Heart right ventricle (tissue), 16 donors: ENCODE measurements at regions not wholly inside any gene's neighbourhood (a gene's known extent, or its start where the extent isn't known, plus 50 kb on each side); places are given as distances from the start of the nearest gene placed in this dataset.
A peak's percentile ranks its signal among the peaks of the same experiment; 100 is the strongest.

Source experiments
- ATAC-seq, 8 donors: fragments of 200-7000 bp; cut with Tn5 transposase; one replicate each; pipeline ENCODE4 v1.9.1; 2020; ENCODE audit warnings: mild to moderate bottlenecking in 8 of 8, moderate library complexity in 8 of 8, moderate number of reproducible peaks in 1 of 8
- DNase-seq, 2 donors: peaks; one replicate each; pipeline ENCODE4 v3.0.0-alpha.2; 2020
- H3K27ac ChIP-seq, 10 donors: fragments of 200-600 bp; sonication (generic) in 2 of 10; one replicate each; pipeline versions ENCODE4 v1.5.0 to v1.8.0; 2020 to 2022; ENCODE audit warnings: mild to moderate bottlenecking in 3 of 10
- H3K27me3 ChIP-seq, 7 donors: fragments of 200-600 bp; one replicate each; pipeline ENCODE4 v1.8.0; 2021 to 2022; ENCODE audit warnings: mild to moderate bottlenecking in 2 of 7
- H3K36me3 ChIP-seq, 9 donors: fragments of 200-600 bp; sonication (generic) in 1 of 9; one replicate each; pipeline versions ENCODE4 v1.5.0 to v1.8.0; 2020 to 2022; ENCODE audit warnings: mild to moderate bottlenecking in 2 of 9
- H3K4me1 ChIP-seq, 9 donors: fragments of 200-600 bp; sonication (generic) in 1 of 9; one replicate each; pipeline versions ENCODE4 v1.5.0 to v1.8.0; 2020 to 2022; ENCODE audit warnings: mild to moderate bottlenecking in 4 of 9
- H3K4me3 ChIP-seq, 10 donors: fragments of 200-600 bp; sonication (generic) in 2 of 10; one replicate each; pipeline versions ENCODE4 v1.5.0 to v1.8.0; 2020 to 2022; ENCODE audit warnings: mild to moderate bottlenecking in 7 of 10, moderate library complexity in 2 of 10
- H3K9me3 ChIP-seq, 11 donors: fragments of 200-600 bp in 10 of 11; sonication (generic) in 2 of 11; one replicate each; pipeline versions ENCODE4 v1.5.0 to v1.8.0; 2013 to 2022; ENCODE audit warnings: mild to moderate bottlenecking in 2 of 11, control low read depth in 1 of 11, moderate library complexity in 1 of 11
- CTCF ChIP-seq, 9 donors: fragments of 200-600 bp; sonication (generic) in 2 of 9; IDR thresholded peaks; one replicate each; pipeline versions ENCODE4 v1.5.0 to v1.8.0; 2021 to 2022; ENCODE audit warnings: antibody characterized with exemption in 9 of 9, mild to moderate bottlenecking in 5 of 9, moderate library complexity in 1 of 9
- WGBS, 2 donors: extraction: QIAGEN DNeasy Blood & Tissue Kit; methylation state at CpG; one replicate each; pipeline ENCODE4 v1.1.7; 2013; ENCODE audit warnings: inconsistent platforms in 1 of 2; 5-methylcytosine and 5-hydroxymethylcytosine counted together
- intact Hi-C, 10 donors: fragments of 100-400 bp; cut with DNase I; formaldehyde crosslinking; loops; one replicate each; pipeline versions ENCODE4 v1.11.1 to v1.14.2; 2022
- donor health status: Arrhythmogenic right ventricular cardiomyopathy.
- donor health status: ischemic (EF 13 %, LVEDD 7.1; RV severe dilation, severe dysfunction).
- donor health status: healthy with polysubstance abuse.
- donor health status: DM: no; HTN: yes; CAD: no.
- donor health status: DM: no; HTN: no; CAD: no.
- donor health status: ischemic (EF 25% LVEDD 6.9; RV normal size, moderate dysfunction).
- donor health status: ischemic (EF 25% LVEDD 5.7; RV mildly dilated, moderate dysfunction).
- donor health status: healthy.
- donor health status: DM: yes; HTN: yes; CAD: no.
- donor health status: Ischemic cardiomyopathy.
- donor health status: ischemic (EF 35%, LVEDD 5.7; RV mildly dilated, moderate dysfunction).
- donor health status: nonischemic (EF 11% LVEDD 7.7; RV severe dilation, severe dysfunction).
- donor health status: DM: yes; HTN: yes; CAD: no.
- donor health status: PGD.
- donor health status: ischemic (EF 29% LVEDD 5.4; RV normal size, mild dysfunction).
- donor health status: nonischemic (EF 23%, LVEDD 6.1; RV moderate dilation, normal function).

GRCh38 chr13:37427843-37428494 is 170.6 kb downstream of the POSTN start:
- DNase-seq (peak in 1 of 2 donors; percentile 10), ATAC-seq (peak in 7 of 8 donors; percentile 66 to 86 (median 80))
- Histone ChIP-seq H3K9me3 (peaks cover 0 to 25% (median 0%) of the 10 kb centered on the region in 11 donors), H3K27ac (peak overlapping the region in 2 of 10 donors; percentile 8 to 37), H3K4me3 (no peak overlapping the region), H3K36me3 (no peaks in the 10 kb centered on the region), H3K27me3 (no peaks in the 10 kb centered on the region), H3K4me1 (peaks cover 0 to 12% (median 0%) of the 10 kb centered on the region in 9 donors)
- intact Hi-C loops, result no loop called here
- peak in 2 of 9 donors; percentile 20 to 24 for TF ChIP-seq CTCF (IDR thresholded peaks at IDR 0.05)
- WGBS, 2 donors, result 9 to 12% methylated on average over 3 of the region's 3 CpGs

GRCh38 chr13:37418490-37418889 is 180.1 kb downstream of the POSTN start:
- no peak for ATAC-seq
- 85 to 92% methylated on average over 2 of the region's 2 CpGs for WGBS, 2 donors
- no peak for TF ChIP-seq CTCF (IDR thresholded peaks at IDR 0.05)
- Histone ChIP-seq H3K4me1 (no peaks in the 10 kb centered on the region), H3K36me3 (no peaks in the 10 kb centered on the region), H3K4me3 (no peak overlapping the region), H3K27ac (no peak overlapping the region), H3K27me3 (no peaks in the 10 kb centered on the region), H3K9me3 (peaks cover 0 to 4% (median 0%) of the 10 kb centered on the region in 11 donors)
- no peak for DNase-seq
- intact Hi-C loops, result no loop called here

GRCh38 chr13:37417060-37417441 is 181.5 kb downstream of the POSTN start:
- H3K36me3 ChIP-seq, result no peaks in the 10 kb centered on the region
- no peak for TF ChIP-seq CTCF (IDR thresholded peaks at IDR 0.05)
- DNase-seq (no peak), ATAC-seq (no peak)
- no peaks in the 10 kb centered on the region for H3K27me3 ChIP-seq
- H3K4me1 ChIP-seq, result no peaks in the 10 kb centered on the region
- 49 to 50% methylated on average over 3 of the region's 3 CpGs for whole genome bisulfite sequencing, 2 donors
- H3K27ac ChIP-seq, result no peak overlapping the region
- no peak overlapping the region for H3K4me3 ChIP-seq
- no peaks in the 10 kb centered on the region for H3K9me3 ChIP-seq
- intact Hi-C loops, result no loop called here

DNA sequence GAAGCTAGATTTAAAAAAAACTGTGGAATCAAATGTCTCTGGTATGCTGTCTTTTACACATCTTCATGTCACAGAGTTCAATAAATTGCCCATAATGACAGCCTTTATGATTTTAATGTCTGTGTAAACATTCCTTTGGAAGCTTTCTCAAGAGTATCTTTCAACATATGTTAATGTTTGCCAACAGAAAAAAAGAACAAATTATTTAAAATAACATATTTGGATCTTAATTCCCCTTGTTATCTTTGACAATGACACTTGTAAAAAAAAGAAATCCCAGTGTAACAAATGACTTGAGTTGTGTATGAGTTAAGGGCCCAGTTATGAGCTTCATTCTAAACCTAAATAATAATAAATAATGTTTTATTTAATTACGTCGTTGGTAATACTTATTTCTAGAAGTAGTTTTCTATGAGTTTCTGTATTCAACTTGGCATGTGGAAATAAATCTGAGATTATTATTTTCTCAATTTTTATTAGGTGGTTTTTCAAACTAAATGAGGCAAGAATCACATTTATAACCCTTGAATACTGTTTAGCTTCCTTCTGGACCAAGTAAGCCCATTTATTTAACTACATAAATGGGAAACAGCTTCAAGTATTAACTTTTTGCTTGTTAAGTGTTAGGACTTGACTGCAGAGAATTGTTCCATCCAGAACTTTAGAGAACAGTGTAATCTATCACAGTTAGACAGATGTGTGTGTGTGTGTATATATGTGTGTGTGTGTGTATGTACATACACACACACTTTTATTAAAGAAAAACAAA is 182.1 kb downstream of the POSTN start:
- no peak for ATAC-seq
- no peak overlapping the region for H3K4me3 ChIP-seq
- no peaks in the 10 kb centered on the region for H3K36me3 ChIP-seq
- no peaks in the 10 kb centered on the region for H3K4me1 ChIP-seq
- H3K27ac ChIP-seq, result no peak overlapping the region
- no peak for DNase-seq
- H3K9me3 ChIP-seq, result no peaks in the 10 kb centered on the region
- intact Hi-C loops, result no loop called here
- H3K27me3 ChIP-seq, result no peaks in the 10 kb centered on the region
- TF ChIP-seq CTCF (IDR thresholded peaks at IDR 0.05), result no peak
- 72 to 76% methylated on average over 2 of the region's 2 CpGs for WGBS, 2 donors
